Hindlimb muscle (tissue), 1 donor: ENCODE measurements at regions not wholly inside any gene's neighbourhood (a gene's known extent, or its start where the extent isn't known, plus 50 kb on each side); places are given as distances from the start of the nearest gene placed in this dataset.
"Not testable (repeated sequence)": the region's sequence is repeated elsewhere in the genome, so short reads cannot be mapped to it uniquely, and the experiment has no call there.

ENCODE experiments used
- DNase-seq: peaks from one replicate; pipeline ENCODE4 v3.0.0-alpha.2; 2013

DNA sequence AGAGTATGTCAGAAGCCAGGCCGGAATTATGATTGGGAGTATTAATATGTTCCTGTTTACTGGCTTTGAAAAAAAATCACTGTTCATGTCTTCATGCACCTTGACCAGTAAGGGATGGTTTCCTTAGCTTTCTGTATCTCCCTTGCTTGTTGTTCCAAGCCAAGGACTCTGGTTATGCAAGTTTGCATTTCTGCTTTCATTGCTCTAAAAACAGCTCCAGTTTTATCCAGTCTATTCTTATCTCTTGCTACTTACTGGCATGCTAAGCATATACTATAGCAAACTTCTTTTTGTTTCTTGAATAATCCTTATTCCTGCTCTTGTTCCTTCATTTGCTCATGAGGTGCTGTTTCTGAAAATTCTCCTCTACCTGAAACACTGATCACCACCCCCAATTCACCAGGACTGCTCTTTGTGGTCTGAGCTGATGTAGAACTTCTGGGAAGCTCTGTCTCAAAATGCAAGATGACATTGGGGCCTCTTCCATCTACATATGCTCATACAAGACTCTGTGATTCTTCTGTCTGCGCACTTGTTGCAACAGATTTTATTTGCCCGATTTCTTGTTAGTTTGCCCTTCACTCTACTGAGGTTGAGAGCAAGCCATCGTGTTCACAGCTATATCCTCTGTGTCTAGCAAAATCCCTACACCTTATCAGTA, 173.0 kb downstream of the EBLN2 start:
- DNase-seq, result no peak

DNA sequence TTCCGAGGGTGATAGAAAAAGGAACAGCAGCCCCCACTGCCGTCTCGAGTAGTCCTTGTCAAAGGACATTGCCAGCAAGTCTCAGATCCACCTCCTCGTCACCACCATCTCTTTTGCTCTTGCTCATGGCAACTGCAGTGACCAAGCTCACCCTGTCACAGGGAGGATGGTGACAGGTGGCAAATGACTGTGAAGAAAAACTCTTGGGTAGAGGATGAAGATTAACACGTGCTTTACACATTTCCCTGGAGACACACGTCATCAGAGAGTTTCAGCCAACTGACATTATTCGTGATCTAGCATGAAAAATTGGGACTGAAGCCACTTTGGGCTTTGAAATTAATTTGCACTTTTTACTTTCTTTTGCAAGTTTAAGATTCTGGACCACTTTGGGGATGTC, 174.3 kb downstream of the EBLN2 start:
- no peak for DNase-seq

DNA sequence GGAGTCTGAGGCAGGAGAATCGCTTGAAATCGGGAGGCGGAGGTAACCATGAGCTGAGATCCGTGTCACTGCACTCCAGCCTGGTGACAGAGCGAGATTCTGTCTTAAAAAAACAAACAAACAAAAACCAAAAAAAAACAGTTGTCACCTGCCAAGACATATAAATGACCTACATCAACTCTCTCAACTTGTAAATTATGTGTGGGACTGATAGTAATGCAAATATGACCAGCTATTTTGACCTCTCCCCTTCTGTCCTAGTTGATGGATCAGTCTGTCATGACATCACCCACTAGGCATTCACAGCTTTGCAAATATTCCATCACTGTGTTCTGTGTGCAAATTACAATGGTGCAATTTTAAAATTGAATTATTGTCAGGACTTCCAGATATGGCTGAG, 175.4 kb downstream of the EBLN2 start:
- no peak for DNase-seq

DNA sequence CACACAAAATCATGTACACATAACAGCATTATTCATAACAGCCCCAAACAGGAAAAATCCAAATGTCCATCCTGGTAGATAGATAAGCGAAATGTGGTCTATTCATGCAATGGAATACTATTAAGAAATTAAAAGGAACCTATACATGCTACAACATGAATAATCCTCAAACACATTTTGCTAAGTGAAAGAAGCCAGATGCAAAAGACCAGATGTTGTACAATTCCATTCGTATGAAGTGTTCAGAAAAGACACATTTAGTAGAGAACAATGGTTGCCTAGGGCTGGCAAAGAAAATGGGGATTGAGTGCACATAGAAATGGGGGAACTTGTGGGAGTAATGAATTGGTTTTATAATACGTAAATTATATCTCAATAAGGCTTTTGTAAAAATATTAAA, 182.3 kb downstream of the EBLN2 start:
- DNase-seq, result no peak

DNA sequence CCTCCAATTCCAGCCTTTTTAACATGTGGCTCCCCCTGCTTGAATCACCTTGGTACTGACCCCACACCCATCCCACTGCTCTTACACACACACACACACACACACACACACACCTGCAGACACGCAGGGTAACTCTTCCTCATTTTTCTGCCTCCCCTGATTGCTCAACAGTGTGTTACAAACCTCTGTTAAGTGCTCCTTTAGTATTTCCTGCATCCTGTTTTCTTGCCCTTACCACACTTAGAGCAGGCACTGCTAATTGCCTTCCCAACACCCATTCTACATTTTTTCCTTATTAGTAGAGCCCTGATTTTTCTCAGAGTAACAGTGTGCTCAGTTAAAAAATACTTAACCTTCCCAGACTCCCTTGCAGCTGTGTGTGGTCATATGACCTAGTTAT, 184.0 kb downstream of the EBLN2 start:
- no peak for DNase-seq

DNA sequence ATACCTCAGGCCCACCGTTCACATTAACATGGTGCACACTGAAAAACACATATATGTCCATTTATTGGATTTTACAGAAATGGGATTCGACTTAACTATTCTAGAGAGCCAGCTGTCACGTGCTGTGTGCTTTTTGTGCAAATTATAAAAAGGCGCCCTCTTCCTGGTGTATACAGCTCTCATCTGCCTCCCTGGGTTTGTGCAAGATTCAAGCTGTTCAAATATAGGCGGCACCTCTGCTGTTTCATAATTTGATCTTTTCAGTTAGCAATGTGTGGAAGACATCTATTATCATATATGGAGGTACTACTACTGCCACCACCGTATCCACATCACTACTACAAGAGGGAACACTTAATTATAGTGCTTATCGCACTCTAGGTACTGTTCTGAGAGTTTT, 187.6 kb downstream of the EBLN2 start:
- no peak for DNase-seq

DNA sequence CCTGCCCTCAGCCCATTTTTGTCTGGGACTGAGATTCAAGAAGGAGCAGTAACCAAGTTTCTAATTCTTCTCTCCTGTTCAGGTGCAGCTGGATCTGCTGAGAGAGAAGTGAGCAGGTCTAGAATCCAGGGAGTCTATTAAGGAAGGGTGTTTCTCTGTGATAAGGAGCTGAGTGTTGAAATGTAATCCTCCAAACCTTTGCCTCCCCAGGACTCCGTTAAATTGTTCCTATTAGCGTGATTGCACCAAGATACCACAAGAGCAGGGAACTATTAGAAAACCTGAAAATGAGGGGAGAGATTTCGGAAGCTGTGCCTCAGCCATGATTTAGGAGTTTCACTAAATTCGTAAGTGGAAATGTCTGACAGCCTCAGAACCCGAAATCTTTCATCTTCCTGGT, 192.6 kb downstream of the EBLN2 start:
- no peak for DNase-seq

DNA sequence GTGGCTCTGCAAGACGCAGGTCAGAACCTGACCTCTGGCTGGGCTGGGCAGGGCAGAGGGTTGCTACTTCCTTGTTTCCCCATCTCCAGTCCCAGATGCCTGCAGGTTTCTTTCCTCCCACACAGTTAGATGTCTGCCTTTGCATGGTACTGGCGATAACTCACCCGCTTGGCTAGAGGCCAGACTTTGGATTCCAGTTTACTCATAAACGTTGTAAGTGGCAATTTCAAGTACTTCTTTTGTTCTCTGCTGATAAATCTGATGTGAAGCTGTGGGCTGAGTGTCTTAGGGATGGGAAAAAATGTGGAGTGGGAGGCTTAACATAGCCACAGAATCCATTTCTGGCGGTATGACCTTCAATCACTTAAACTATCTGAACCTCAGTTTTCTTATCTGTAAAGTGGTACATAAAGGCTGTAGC, 194.2 kb downstream of the EBLN2 start:
- no peak for DNase-seq

DNA sequence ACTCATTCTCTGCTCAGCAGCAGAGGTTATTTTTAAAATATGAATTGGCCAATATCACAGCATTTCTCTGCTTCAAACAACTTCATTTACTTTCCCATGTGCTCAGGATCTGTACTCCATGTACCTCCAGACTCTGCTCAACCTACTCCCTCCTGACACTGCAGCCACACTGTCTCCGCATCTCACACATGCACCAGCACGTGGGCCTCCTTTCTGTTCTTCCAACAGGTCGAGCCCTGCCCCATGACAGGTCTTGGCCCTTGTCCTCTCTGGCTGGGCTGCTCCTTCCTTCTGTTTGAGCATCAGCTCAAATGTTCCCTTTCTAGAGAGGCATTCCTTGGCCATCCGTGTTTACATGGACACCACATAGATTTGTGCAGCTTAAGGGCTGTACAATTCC, 195.7 kb downstream of the EBLN2 start:
- DNase-seq, result no peak

DNA sequence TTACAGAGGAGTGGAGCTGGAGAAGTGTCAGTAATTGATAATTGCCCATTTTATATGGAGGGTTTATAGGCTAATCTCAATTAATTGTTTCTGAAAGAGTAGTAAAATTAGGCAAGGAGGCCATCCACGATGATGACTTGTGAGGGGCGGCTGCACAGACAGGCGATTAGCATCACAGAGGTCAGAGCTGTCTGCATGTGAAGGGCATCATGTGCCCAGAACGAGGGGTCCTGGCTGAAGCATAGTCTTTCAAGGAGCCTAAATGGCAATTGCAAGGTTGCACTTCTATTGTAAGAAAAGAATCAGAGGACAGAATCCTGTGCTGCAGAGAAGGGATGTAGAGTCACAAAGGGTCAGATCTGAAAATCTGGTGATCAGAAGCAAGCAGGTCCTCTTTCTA, 196.6 kb downstream of the EBLN2 start:
- DNase-seq, result no peak

DNA sequence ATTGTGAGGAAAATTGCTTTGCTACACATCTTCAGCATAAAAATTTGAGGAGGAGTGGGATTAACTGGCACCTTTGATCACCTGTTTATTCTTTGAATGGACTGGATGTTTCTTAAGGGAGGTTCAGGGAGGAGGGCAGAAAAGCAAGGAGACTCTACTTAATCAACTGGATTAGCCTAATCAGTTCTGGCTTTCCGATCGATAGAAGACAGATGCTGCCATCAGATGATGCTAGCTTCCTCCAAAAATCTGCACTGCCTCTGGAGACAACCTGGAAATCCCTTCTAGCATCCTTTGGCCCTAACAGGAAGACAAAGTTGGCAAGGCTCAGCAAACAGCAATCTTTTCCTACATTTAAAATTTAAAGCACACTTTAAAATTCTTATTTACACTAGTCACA, 197.8 kb downstream of the EBLN2 start:
- no peak for DNase-seq

DNA sequence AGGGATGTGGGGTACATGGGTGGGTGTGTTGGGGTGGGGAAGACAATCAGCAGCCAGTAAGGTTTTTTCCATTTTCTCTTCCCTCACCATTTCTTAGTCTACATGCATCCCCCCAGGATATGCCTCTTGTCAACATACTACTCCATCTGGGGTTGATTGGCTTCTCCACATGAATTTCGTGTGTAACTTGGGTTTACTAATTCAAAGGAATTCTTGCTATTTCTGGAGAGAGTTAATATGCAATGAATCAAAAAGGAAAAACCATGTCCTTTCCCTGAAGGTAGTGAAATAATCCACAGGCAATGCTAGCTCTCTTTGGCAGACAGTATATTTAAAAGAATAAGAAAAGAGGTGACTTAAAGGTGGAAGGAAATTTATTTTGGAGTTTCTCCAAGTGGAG, 198.4 kb downstream of the EBLN2 start:
- DNase-seq, result no peak

DNA sequence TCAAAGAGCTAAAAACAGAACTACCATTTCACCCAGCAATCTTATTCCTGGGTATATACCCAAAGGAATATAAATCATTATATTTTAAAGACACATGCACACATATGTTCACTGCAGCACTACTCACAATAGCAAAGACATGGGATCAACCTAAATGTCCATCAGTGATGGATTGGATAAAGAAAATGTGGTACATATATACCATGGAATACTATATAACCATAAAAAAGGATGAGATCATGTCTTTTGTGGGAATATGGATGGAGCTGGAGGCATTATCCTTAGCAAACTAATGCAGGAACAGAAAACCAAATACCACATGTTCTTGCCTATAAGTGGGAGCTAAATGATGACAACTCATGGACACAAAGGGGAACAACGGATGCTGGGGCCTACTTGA, 205.1 kb downstream of the EBLN2 start:
- not testable (repeated sequence) for DNase-seq

DNA sequence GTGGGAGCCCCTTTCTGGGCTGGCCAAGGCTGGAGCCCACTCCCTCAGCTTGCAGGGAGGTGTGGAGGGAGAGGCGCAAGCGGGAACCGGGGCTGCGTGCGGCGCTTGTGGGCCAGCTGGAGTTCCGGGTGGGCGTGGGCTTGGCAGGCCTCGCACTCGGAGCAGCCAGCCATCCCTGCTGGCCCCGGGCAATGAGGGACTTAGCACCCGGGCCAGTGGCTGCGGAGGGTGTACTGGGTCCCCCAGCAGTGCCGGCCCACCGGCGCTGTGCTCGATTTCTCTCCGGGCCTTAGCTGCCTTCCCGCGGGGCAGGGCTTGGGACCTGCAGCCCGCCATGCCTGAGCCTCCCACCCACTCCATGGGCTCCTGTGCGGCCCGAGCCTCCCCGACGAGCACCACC, 207.7 kb downstream of the EBLN2 start:
- DNase-seq, result not testable (repeated sequence)

DNA sequence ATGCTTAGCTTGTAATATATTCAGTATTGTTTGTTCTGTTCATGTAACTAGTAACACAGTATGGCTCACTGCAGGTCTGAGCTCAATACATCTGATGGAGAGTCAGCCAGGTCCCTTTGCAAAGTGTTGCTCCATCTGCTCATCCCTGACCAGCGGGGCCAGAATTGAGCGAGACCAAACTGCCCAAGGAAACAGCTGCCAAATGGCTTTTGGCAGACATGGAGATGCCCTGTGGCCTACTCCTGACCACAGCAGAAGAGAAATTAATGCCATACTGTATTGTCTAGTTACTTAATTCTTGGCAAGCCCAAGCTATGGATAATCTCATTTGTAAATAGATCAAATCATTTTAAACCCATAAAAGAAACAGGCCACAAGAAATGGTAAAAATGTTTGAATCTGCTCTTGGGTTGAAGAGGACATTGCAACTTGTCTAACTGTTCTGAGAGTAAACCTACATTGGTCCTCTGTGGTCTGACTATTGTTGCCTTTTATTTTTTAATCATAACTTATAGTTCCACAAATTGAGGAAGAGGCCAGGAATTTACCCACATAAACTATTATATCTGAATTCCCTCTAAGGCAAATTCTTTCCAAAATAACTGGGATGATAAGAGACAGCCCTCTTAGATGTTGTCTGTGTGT, 209.5 kb downstream of the EBLN2 start:
- peak; percentile 31 for DNase-seq

DNA sequence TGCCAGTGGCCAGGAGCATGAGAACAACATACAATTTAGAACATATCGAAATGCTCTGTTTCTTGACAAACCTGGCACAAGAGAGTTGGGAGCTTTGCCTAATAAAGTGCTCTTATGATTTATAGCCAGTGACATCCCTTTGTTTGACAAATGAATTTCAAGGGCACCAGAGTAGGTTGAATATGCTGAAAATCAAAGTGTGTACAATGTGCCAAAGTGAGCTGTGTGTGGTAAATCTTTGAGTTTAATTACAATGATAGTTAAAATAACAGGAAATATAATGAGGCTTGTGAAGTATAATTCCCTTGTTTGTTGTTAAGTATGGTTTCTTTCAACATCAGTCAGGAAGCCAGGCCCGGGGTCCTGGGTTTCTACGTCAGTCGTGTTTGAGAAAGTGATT, 211.9 kb downstream of the EBLN2 start:
- no peak for DNase-seq

DNA sequence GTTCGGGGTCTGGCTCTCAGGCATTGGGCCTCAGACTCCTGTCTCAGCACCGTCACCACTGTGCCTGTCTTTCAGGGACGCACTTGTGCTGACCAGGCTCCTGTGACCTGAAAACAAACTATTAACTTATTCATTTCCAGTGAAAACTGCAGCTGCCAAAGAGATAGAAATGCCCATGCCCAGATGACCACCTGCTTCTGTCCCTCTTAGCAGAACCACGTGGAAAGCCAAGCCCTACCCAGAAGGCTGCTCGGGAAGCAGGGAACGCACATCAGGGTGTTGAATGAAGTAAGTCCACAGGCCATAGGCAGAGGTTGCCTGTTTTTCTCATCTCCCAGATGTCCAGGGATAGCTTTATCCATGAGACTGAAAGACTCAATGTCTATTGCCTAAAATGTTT, 219.3 kb downstream of the EBLN2 start:
- no peak for DNase-seq

DNA sequence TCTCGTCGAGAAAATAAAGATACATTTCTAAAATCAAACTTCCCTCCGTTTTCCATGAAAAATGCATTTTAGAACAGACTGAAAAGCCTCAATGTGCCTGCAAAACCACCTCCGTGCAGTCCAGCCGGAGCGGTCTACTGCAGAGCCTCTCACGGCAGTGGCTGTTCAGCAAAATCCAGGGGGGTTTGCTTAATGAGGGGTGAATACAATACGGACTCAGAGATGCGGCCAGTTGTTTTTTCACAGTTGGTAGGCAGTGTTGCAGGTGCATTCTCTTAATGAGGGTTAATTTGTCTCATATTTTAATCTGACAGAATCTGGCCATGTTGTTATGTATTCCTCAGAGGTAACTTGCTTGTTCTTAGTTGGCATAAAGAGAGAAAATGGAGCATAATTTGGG, 223.0 kb downstream of the EBLN2 start:
- no peak for DNase-seq

DNA sequence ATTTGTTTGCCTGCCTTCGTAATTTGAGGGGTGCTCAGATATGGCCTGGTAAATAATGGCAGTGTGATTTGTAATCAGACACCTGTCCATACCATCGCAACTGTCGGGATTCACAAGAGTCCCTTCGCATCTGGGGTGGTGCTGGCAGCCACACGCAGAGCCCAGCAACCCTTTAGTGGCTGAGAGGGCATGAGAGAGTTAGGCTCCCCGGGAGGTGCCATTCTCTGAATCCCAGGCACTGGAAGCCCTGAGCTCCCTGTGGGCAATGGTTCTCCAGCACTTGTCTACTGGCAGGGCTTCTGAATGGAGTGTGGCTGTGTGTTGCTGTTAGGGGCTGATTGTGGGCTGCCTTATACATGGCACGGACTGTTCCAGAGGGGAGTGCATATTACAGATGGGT, 230.1 kb downstream of the EBLN2 start:
- no peak for DNase-seq

DNA sequence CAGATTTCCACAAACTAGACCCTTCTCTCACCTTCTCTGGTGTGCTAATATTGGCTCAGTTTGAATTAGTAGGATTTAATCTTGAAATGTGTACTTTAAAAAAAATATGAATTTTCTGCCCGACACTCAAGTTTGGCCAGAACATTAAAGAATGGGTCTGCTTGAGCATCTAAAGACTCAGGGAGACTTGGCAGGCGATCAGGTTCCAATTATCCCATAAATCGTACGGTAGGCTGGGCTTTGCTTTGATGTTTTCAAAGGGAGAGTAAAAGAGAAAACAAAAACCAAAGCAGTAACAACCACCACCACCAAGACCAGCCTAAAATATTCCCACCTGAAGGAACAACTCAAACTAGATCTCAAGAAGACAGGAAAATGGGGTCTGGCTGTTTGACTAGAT, 230.8 kb downstream of the EBLN2 start:
- DNase-seq, result no peak

DNA sequence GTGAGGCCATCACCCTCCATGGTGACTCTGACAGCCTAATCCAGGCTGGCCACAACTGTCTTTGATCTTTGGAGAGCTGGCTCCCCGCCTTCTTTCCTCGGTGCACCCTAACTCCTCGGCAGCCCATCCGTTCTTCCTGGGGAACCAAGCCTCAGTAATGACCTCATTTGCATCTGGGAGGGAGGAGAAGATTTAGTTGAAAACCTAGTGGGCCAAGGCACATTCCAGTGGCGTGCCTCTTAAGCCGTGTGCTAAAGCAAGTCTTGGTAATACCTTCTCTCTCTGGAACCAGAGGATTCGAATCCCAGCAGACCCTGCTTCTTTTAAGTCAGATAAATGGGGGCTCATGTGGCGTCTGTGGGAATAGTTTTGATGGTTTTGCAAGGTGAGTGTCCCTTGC, 233.1 kb downstream of the EBLN2 start:
- DNase-seq, result no peak

DNA sequence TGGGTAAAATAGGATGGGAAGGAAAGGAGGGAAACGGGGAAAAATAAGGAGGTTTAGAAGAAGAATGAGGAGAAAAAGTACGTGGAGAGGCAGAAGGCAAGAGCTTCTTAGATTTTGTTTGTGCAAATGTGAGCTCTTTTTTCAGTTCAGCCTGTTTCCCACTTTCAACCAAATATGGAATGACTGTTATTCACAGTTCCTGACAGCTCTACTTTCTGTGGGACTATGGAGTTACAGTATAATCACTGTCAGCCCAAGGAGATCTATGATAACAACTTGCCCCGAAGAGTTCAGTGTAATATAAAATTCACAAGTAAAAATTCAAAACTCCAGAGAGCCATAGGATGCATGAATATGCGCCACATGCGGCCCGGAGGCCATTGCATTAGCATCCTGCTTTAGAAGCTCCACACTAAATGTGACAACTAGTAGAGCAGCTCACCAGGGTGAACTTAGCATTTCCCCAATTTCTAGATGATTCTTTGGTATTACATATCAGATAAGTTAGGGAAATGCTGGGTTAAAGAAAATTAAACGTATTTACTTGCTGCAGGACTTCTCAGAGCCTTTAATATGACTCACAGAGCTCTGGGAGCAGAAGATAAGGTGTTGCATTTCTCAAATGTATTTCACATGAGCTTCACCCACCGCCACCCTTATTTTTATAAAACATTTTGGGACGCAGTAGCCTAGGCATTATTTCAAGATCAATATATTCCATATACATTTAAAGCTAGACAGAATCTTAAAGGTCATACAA, 234.6 kb downstream of the EBLN2 start:
- no peak for DNase-seq

DNA sequence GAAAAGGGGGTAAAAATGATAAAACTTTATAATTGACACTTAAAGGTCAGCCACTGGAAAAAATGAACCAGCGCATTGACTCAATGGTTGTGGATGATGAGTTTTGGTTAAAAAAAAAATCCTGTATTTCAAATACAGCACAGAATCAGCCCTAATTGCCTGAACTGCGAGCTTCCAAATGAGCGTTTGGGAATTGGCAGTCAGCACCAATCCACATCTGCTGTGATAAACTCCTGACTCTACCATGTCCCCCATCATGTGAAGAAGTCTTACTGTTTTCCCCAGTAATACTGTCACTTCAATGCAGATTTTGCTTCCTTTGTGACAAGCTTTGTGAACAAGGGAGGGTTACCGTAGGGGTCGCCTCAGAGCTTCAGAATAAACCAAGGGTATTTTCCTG, 235.4 kb downstream of the EBLN2 start:
- DNase-seq, result no peak
